Midbrain (tissue), 1 donor: ENCODE measurements at regions not wholly inside any gene's neighbourhood (a gene's known extent, or its start where the extent isn't known, plus 50 kb on each side); places are given as distances from the start of the nearest gene placed in this dataset.
"Not testable (repeated sequence)": the region's sequence is repeated elsewhere in the genome, so short reads cannot be mapped to it uniquely, and the experiment has no call there.

Experiments
- DNase-seq: peaks from one replicate; lab custom pipeline; 2025; lab: John Stamatoyannopoulos, UW

- DNase-seq: peak; percentile 7
Observed at GRCh38 chr3:21894459-21895340, 143.7 kb upstream of the ZNF385D start.

- no peak for DNase-seq
Observed at GRCh38 chr3:21898316-21898715, 147.3 kb upstream of the ZNF385D start.

- no peak for DNase-seq
Observed at GRCh38 chr3:21901484-21901883, 150.5 kb upstream of the ZNF385D start.

GRCh38 chr3:21902956-21903355 lies 151.9 kb upstream of the ZNF385D start:
- DNase-seq: no peak

- DNase-seq: no peak
Observed at GRCh38 chr3:21909096-21909495, 158.1 kb upstream of the ZNF385D start.

- no peak for DNase-seq
Observed at GRCh38 chr3:21912711-21913110, 161.7 kb upstream of the ZNF385D start.

- DNase-seq: no peak
Observed at GRCh38 chr3:21913791-21914190, 162.8 kb upstream of the ZNF385D start.

GRCh38 chr3:21914451-21914850 lies 163.4 kb upstream of the ZNF385D start:
- DNase-seq: no peak

- DNase-seq: no peak
Observed at GRCh38 chr3:21919383-21919782, 168.4 kb upstream of the ZNF385D start.

- no peak for DNase-seq
Observed at GRCh38 chr3:21920421-21920861, 169.4 kb upstream of the ZNF385D start.

GRCh38 chr3:21923156-21923555 lies 172.1 kb upstream of the ZNF385D start:
- not testable (repeated sequence) for DNase-seq

- DNase-seq: no peak
Observed at GRCh38 chr3:21927261-21927660, 176.3 kb upstream of the ZNF385D start.

- no peak for DNase-seq
Observed at GRCh38 chr3:21934591-21934990, 183.6 kb upstream of the ZNF385D start.

- no peak for DNase-seq
Observed at GRCh38 chr3:21936207-21936606, 185.2 kb upstream of the ZNF385D start.

- DNase-seq: no peak
Observed at GRCh38 chr3:21938267-21938681, 187.3 kb upstream of the ZNF385D start.

GRCh38 chr3:21942328-21942727 lies 191.3 kb upstream of the ZNF385D start:
- DNase-seq: no peak

GRCh38 chr3:21944251-21944650 lies 193.2 kb upstream of the ZNF385D start:
- no peak for DNase-seq

GRCh38 chr3:21952856-21953255 lies 201.8 kb upstream of the ZNF385D start:
- DNase-seq: no peak

GRCh38 chr3:21954709-21955108 lies 203.7 kb upstream of the ZNF385D start:
- DNase-seq: no peak

GRCh38 chr3:21955406-21955805 lies 204.4 kb upstream of the ZNF385D start:
- DNase-seq: no peak

- no peak for DNase-seq
Observed at GRCh38 chr3:21960033-21960432, 209.0 kb upstream of the ZNF385D start.

GRCh38 chr3:21962456-21962855 lies 211.4 kb upstream of the ZNF385D start:
- DNase-seq: no peak

- not testable (repeated sequence) for DNase-seq
Observed at GRCh38 chr3:21966457-21966856, 215.4 kb upstream of the ZNF385D start.

GRCh38 chr3:21979706-21980105 lies 228.7 kb upstream of the ZNF385D start:
- no peak for DNase-seq
